ENCODE measurements at regions not wholly inside any gene's neighbourhood (a gene's known extent, or its start where the extent isn't known, plus 50 kb on each side); places are given as distances from the start of the nearest gene placed in this dataset.

GRCh38 chr3:77913524-77914174 is 873.8 kb downstream of the ROBO2 start:
- Histone ChIP-seq H3K27ac (no peak overlapping the region), H3K4me1 (no peaks in the 10 kb centered on the region), H3K4me3 (no peak overlapping the region), H3K9me3 (no peaks in the 10 kb centered on the region), H3K27me3 (no peaks in the 10 kb centered on the region), H3K36me3 (no peaks in the 10 kb centered on the region)
- no peak for TF ChIP-seq CTCF (IDR thresholded peaks at IDR 0.05)
- no peak for TF ChIP-seq POLR2A (IDR thresholded peaks at IDR 0.05)
- DNase-seq = no peak

- TF ChIP-seq CTCF (IDR thresholded peaks at IDR 0.05) = no peak
- Histone ChIP-seq H3K27me3 (no peaks in the 10 kb centered on the region), H3K4me3 (no peak overlapping the region), H3K27ac (no peak overlapping the region), H3K36me3 (no peaks in the 10 kb centered on the region), H3K9me3 (no peaks in the 10 kb centered on the region), H3K4me1 (no peaks in the 10 kb centered on the region)
- DNase-seq = no peak
Measured at GRCh38 chr3:77915336-77915735, 875.4 kb downstream of the ROBO2 start.

GRCh38 chr3:77917225-77917624 is 877.3 kb downstream of the ROBO2 start:
- no peak for DNase-seq
- H3K27ac ChIP-seq = no peak overlapping the region
- H3K27me3 ChIP-seq = no peaks in the 10 kb centered on the region
- TF ChIP-seq CTCF (IDR thresholded peaks at IDR 0.05) (no peak), POLR2A (IDR thresholded peaks at IDR 0.05) (no peak)
- no peaks in the 10 kb centered on the region for H3K4me1 ChIP-seq
- no peaks in the 10 kb centered on the region for H3K36me3 ChIP-seq
- no peaks in the 10 kb centered on the region for H3K9me3 ChIP-seq
- no peak overlapping the region for H3K4me3 ChIP-seq

- TF ChIP-seq POLR2A (IDR thresholded peaks at IDR 0.05) (no peak), CTCF (IDR thresholded peaks at IDR 0.05) (no peak)
Measured at GRCh38 chr3:77919244-77919643, 879.3 kb downstream of the ROBO2 start.

GRCh38 chr3:77931255-77932009 is 891.5 kb downstream of the ROBO2 start:
- no peak overlapping the region for H3K4me3 ChIP-seq
- TF ChIP-seq CTCF (IDR thresholded peaks at IDR 0.05) = no peak
- no peak for TF ChIP-seq POLR2A (IDR thresholded peaks at IDR 0.05)
- no peaks in the 10 kb centered on the region for H3K27me3 ChIP-seq
- no peak overlapping the region for H3K27ac ChIP-seq
- H3K36me3 ChIP-seq = no peaks in the 10 kb centered on the region
- no peaks in the 10 kb centered on the region for H3K4me1 ChIP-seq
- H3K9me3 ChIP-seq = no peaks in the 10 kb centered on the region
- no peak for DNase-seq

More at GRCh38 chr3:77919244-77919643, 879.3 kb downstream of the ROBO2 start:
- Histone ChIP-seq H3K4me3 (no peak overlapping the region), H3K9me3 (no peaks in the 10 kb centered on the region), H3K36me3 (no peaks in the 10 kb centered on the region), H3K27me3 (no peaks in the 10 kb centered on the region), H3K27ac (no peak overlapping the region), H3K4me1 (no peaks in the 10 kb centered on the region)
- no peak for DNase-seq

All from Peyer's patch (tissue), 4 donors.